ENCODE measurements at regions not wholly inside any gene's neighbourhood (a gene's known extent, or its start where the extent isn't known, plus 50 kb on each side); places are given as distances from the start of the nearest gene placed in this dataset.
A peak's percentile ranks its signal among the peaks of the same experiment; 100 is the strongest.

DNA sequence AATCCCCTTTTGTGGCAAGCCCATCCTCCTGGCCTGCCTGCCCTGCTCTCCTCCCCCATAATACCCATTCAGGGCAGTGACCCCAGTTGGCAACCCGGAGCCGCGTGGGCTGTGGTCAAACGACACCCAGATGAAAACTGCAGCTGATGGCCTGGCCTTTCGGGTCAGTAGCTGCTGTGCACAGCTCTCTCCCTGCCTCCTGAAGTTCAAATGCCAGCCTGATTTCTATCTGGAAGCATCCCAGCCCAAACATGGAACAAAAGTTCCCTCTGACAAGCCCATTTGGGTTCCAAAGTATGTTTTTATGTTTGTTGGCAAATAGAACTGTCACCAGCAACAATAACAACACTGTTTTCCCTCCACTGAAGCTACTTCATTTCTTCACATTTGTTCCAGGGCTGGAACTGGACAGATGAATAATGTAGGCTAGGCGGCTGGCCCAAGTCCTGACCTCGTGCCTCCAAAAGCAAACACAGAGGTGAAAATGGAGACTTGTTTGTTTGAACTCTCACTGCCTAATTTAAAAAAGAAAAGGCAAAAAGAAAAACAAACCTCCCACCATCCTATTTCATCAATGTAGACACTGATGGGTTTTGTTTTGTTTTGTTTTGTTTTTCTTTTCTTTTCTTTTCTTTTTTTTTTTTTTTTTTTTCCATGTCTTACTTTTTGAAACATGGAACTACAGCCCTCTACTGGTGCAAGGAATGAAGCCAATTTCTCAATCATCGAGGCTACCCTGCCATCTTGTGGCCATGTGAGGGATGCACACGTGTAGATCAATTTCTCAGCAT lies 179.0 kb downstream of the ADSS2 start:
- Histone ChIP-seq H3K9me2 (replicated peaks; ENCODE audit: insufficient read depth, low read length) (no peaks in the 10 kb centered on the region), H3K4me2 (ENCODE audit: low read depth, low read length, poor library complexity, severe bottlenecking) (no peak overlapping the region), H3K27me3 (ENCODE audit: low read length) (no peaks in the 10 kb centered on the region), H2AFZ (ENCODE audit: low read length) (no peak overlapping the region), H3K27ac (ENCODE audit: low read length) (no peak overlapping the region), H4K20me1 (ENCODE audit: insufficient read depth, low read depth, low read length) (no peaks in the 10 kb centered on the region), H3K4me3 (ENCODE audit: low read length) (no peak overlapping the region), H3K79me2 (ENCODE audit: low read length) (no peaks in the 10 kb centered on the region), H3K36me3 (ENCODE audit: insufficient read depth, low read length) (no peaks in the 10 kb centered on the region), H3K9ac (ENCODE audit: low read length) (no peak overlapping the region), H3K4me1 (ENCODE audit: low read length) (no peaks in the 10 kb centered on the region), H3K9me3 (ENCODE audit: low read length) (no peaks in the 10 kb centered on the region)
- DNase-seq = peak; percentile 86

- H3K9ac ChIP-seq (ENCODE audit: low read length) = no peak overlapping the region
- H2AFZ ChIP-seq (ENCODE audit: low read length) = no peak overlapping the region
- no peak overlapping the region for H3K27ac ChIP-seq (ENCODE audit: low read length)
- no peaks in the 10 kb centered on the region for H3K9me2 ChIP-seq (replicated peaks; ENCODE audit: insufficient read depth, low read length)
- H3K4me1 ChIP-seq (ENCODE audit: low read length) = no peaks in the 10 kb centered on the region
- no peak for DNase-seq
- H3K27me3 ChIP-seq (ENCODE audit: low read length) = no peaks in the 10 kb centered on the region
- no peaks in the 10 kb centered on the region for H3K79me2 ChIP-seq (ENCODE audit: low read length)
- H3K36me3 ChIP-seq (ENCODE audit: insufficient read depth, low read length) = no peaks in the 10 kb centered on the region
- no peaks in the 10 kb centered on the region for H4K20me1 ChIP-seq (ENCODE audit: insufficient read depth, low read depth, low read length)
- no peak overlapping the region for H3K4me3 ChIP-seq (ENCODE audit: low read length)
- H3K9me3 ChIP-seq (ENCODE audit: low read length) = no peaks in the 10 kb centered on the region
- H3K4me2 ChIP-seq (ENCODE audit: low read depth, low read length, poor library complexity, severe bottlenecking) = no peak overlapping the region
Measured at GRCh38 chr1:244273262-244273844, 178.4 kb downstream of the ADSS2 start.

DNA sequence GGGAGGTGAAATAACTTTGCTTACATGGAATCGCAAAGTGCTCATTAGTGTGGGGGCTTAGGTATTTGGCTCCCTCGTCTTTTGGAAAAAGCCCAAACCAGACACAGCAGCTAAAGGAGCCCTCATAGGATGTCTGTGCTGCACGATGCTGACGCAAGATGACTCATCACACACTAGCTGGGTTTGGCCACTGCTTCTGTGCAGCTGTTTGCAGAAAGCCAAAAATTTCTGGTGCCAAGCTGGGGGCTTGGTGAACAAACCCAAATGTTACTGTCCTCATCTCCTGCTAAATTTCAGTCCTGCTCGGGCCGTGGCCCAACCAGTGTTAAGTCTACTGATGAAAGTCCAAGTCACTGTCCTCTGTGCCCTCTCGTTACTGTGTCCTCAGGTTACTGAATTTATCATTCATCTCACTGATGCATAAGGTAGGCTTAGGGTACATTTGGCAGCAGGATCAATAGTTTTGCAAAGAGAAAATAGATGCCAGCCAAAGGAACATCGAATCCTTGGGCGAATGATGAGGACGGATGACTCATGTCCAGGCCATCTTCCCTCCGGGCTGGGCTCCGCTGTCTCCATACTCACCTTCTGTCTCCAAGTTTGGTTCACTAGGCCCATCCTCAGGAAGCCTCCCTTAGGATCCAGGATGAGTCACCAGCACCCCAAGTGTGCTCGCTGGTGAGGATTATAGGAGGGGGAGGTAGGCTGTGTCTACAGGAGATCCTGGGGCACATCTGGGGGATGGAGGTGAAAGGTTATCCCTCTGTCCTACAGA lies 177.7 kb downstream of the ADSS2 start:
- Histone ChIP-seq H2AFZ (ENCODE audit: low read length) (no peak overlapping the region), H3K4me2 (ENCODE audit: low read depth, low read length, poor library complexity, severe bottlenecking) (no peak overlapping the region), H3K4me3 (ENCODE audit: low read length) (no peak overlapping the region), H3K36me3 (ENCODE audit: insufficient read depth, low read length) (no peaks in the 10 kb centered on the region), H3K9me2 (replicated peaks; ENCODE audit: insufficient read depth, low read length) (no peaks in the 10 kb centered on the region), H3K9ac (ENCODE audit: low read length) (no peak overlapping the region), H3K9me3 (ENCODE audit: low read length) (no peaks in the 10 kb centered on the region), H3K79me2 (ENCODE audit: low read length) (no peaks in the 10 kb centered on the region), H4K20me1 (ENCODE audit: insufficient read depth, low read depth, low read length) (no peaks in the 10 kb centered on the region), H3K4me1 (ENCODE audit: low read length) (no peaks in the 10 kb centered on the region), H3K27ac (ENCODE audit: low read length) (no peak overlapping the region), H3K27me3 (ENCODE audit: low read length) (no peaks in the 10 kb centered on the region)
- no peak for DNase-seq

DNA sequence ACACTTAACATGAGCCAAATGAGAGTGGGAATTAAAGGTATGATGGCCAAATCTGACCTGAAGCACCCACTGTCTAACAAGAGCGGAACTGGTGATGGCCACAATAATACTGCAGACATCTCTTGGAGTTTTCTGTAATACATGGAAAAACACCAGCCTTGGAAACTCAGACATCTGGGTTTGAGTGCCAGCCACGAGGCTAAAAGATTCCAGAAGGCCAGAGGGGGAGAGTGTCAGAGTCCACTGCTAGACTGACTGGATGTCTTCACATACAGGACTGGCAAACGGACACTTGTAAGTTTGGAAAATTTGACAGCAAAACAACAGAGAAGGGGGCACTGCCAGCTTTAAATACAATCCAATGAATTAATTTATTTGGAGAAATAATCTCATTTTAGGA lies 175.1 kb downstream of the ADSS2 start:
- DNase-seq = no peak
- Histone ChIP-seq H3K4me3 (ENCODE audit: low read length) (no peak overlapping the region), H3K9ac (ENCODE audit: low read length) (no peak overlapping the region), H3K4me1 (ENCODE audit: low read length) (no peaks in the 10 kb centered on the region), H3K9me3 (ENCODE audit: low read length) (no peaks in the 10 kb centered on the region), H3K9me2 (replicated peaks; ENCODE audit: insufficient read depth, low read length) (no peaks in the 10 kb centered on the region), H3K79me2 (ENCODE audit: low read length) (no peaks in the 10 kb centered on the region), H3K4me2 (ENCODE audit: low read depth, low read length, poor library complexity, severe bottlenecking) (no peak overlapping the region), H3K36me3 (ENCODE audit: insufficient read depth, low read length) (no peaks in the 10 kb centered on the region), H3K27ac (ENCODE audit: low read length) (no peak overlapping the region), H4K20me1 (ENCODE audit: insufficient read depth, low read depth, low read length) (no peaks in the 10 kb centered on the region), H2AFZ (ENCODE audit: low read length) (no peak overlapping the region), H3K27me3 (ENCODE audit: low read length) (no peaks in the 10 kb centered on the region)

DNA sequence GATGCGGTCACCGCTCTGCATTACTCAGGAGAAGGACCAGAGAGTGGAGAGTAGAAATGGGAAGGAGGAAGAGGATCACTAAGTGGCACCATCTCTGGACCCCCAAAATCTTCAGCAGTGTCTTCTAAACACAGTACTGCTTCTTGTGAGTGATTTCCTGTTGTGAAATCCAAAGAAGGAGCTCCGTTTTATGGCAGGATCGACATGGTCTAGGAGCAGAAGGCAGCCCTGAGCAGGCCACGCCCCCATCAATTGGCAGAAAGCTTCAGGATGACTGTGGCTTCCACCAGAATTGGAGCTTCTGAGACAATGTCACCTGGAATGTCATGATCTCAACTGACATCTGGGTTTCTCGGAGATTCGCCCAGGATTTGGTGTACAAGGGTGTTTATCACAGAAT lies 171.5 kb downstream of the ADSS2 start:
- no peaks in the 10 kb centered on the region for H3K4me1 ChIP-seq (ENCODE audit: low read length)
- H3K4me2 ChIP-seq (ENCODE audit: low read depth, low read length, poor library complexity, severe bottlenecking) = no peak overlapping the region
- no peak overlapping the region for H3K9ac ChIP-seq (ENCODE audit: low read length)
- no peaks in the 10 kb centered on the region for H4K20me1 ChIP-seq (ENCODE audit: insufficient read depth, low read depth, low read length)
- no peaks in the 10 kb centered on the region for H3K27me3 ChIP-seq (ENCODE audit: low read length)
- no peaks in the 10 kb centered on the region for H3K79me2 ChIP-seq (ENCODE audit: low read length)
- H3K4me3 ChIP-seq (ENCODE audit: low read length) = no peak overlapping the region
- no peak overlapping the region for H2AFZ ChIP-seq (ENCODE audit: low read length)
- H3K9me2 ChIP-seq (replicated peaks; ENCODE audit: insufficient read depth, low read length) = no peaks in the 10 kb centered on the region
- H3K36me3 ChIP-seq (ENCODE audit: insufficient read depth, low read length) = no peaks in the 10 kb centered on the region
- H3K9me3 ChIP-seq (ENCODE audit: low read length) = no peaks in the 10 kb centered on the region
- DNase-seq = no peak
- H3K27ac ChIP-seq (ENCODE audit: low read length) = no peak overlapping the region

DNA sequence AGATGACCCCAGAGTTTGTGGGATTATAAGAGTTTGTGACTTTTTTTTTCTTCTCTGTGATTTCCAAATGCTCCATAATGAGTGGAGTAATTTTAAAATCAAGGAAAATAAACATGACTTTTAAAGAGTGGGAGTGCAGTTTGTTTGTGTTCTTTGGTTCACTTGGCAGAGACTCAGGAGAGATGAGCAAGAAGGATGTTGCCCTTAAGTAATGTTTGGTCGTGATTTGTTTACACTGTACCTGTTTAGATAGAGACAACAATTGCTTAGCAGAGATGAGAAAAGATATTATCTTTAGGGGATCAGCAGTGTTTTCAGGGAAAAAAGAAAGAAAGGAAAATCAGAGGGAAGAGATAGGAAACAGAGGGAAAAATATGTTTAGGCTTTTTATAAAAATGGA lies 170.8 kb downstream of the ADSS2 start:
- Histone ChIP-seq H3K4me1 (ENCODE audit: low read length) (no peaks in the 10 kb centered on the region), H3K4me3 (ENCODE audit: low read length) (no peak overlapping the region), H3K9me3 (ENCODE audit: low read length) (no peaks in the 10 kb centered on the region), H3K27ac (ENCODE audit: low read length) (no peak overlapping the region), H3K79me2 (ENCODE audit: low read length) (no peaks in the 10 kb centered on the region), H3K27me3 (ENCODE audit: low read length) (no peaks in the 10 kb centered on the region), H2AFZ (ENCODE audit: low read length) (no peak overlapping the region), H3K9me2 (replicated peaks; ENCODE audit: insufficient read depth, low read length) (no peaks in the 10 kb centered on the region), H3K36me3 (ENCODE audit: insufficient read depth, low read length) (no peaks in the 10 kb centered on the region), H3K9ac (ENCODE audit: low read length) (no peak overlapping the region), H4K20me1 (ENCODE audit: insufficient read depth, low read depth, low read length) (no peaks in the 10 kb centered on the region), H3K4me2 (ENCODE audit: low read depth, low read length, poor library complexity, severe bottlenecking) (no peak overlapping the region)
- DNase-seq = no peak

- H3K27me3 ChIP-seq (ENCODE audit: low read length) = no peaks in the 10 kb centered on the region
- no peak for DNase-seq
- no peaks in the 10 kb centered on the region for H3K4me1 ChIP-seq (ENCODE audit: low read length)
- no peaks in the 10 kb centered on the region for H3K9me2 ChIP-seq (replicated peaks; ENCODE audit: insufficient read depth, low read length)
- H3K4me3 ChIP-seq (ENCODE audit: low read length) = no peak overlapping the region
- no peaks in the 10 kb centered on the region for H3K36me3 ChIP-seq (ENCODE audit: insufficient read depth, low read length)
- H3K4me2 ChIP-seq (ENCODE audit: low read depth, low read length, poor library complexity, severe bottlenecking) = no peak overlapping the region
- no peaks in the 10 kb centered on the region for H3K9me3 ChIP-seq (ENCODE audit: low read length)
- no peak overlapping the region for H3K9ac ChIP-seq (ENCODE audit: low read length)
- no peaks in the 10 kb centered on the region for H4K20me1 ChIP-seq (ENCODE audit: insufficient read depth, low read depth, low read length)
- no peaks in the 10 kb centered on the region for H3K79me2 ChIP-seq (ENCODE audit: low read length)
- no peak overlapping the region for H2AFZ ChIP-seq (ENCODE audit: low read length)
- no peak overlapping the region for H3K27ac ChIP-seq (ENCODE audit: low read length)
Measured at GRCh38 chr1:244283772-244284171, 167.9 kb downstream of the ADSS2 start.

- H2AFZ ChIP-seq (ENCODE audit: low read length) = no peak overlapping the region
- no peak for DNase-seq
- no peak overlapping the region for H3K4me3 ChIP-seq (ENCODE audit: low read length)
- H3K79me2 ChIP-seq (ENCODE audit: low read length) = no peaks in the 10 kb centered on the region
- H3K9me2 ChIP-seq (replicated peaks; ENCODE audit: insufficient read depth, low read length) = no peaks in the 10 kb centered on the region
- no peak overlapping the region for H3K4me2 ChIP-seq (ENCODE audit: low read depth, low read length, poor library complexity, severe bottlenecking)
- no peak overlapping the region for H3K9ac ChIP-seq (ENCODE audit: low read length)
- H3K27ac ChIP-seq (ENCODE audit: low read length) = no peak overlapping the region
- H3K4me1 ChIP-seq (ENCODE audit: low read length) = no peaks in the 10 kb centered on the region
- no peaks in the 10 kb centered on the region for H3K9me3 ChIP-seq (ENCODE audit: low read length)
- H4K20me1 ChIP-seq (ENCODE audit: insufficient read depth, low read depth, low read length) = no peaks in the 10 kb centered on the region
- no peaks in the 10 kb centered on the region for H3K36me3 ChIP-seq (ENCODE audit: insufficient read depth, low read length)
- no peaks in the 10 kb centered on the region for H3K27me3 ChIP-seq (ENCODE audit: low read length)
Measured at GRCh38 chr1:244284641-244285156, 167.0 kb downstream of the ADSS2 start.
